Testis (tissue), 2 donors: ENCODE measurements at regions not wholly inside any gene's neighbourhood (a gene's known extent, or its start where the extent isn't known, plus 50 kb on each side); places are given as distances from the start of the nearest gene placed in this dataset.

Experiments used
- DNase-seq: peaks from one replicate; pipeline ENCODE4 v3.0.0-alpha.2; 2019
- H3K27ac ChIP-seq, 2 donors: fragments of 200-600 bp; sonication (generic); one replicate each; pipeline ENCODE4 v1.5.1; 2019
- H3K27me3 ChIP-seq: fragments of 200-600 bp; sonication (generic); one replicate; pipeline ENCODE4 v1.5.1; 2019
- H3K36me3 ChIP-seq: fragments of 200-600 bp; sonication (generic); one replicate; pipeline ENCODE4 v1.5.1; 2017; ENCODE audit warnings: low read depth; ENCODE audit errors: missing control alignments
- H3K4me1 ChIP-seq: fragments of 200-600 bp; sonication (generic); one replicate; pipeline ENCODE4 v1.5.1; 2019
- H3K4me3 ChIP-seq, 2 donors: fragments of 200-600 bp; sonication (generic); one replicate each; pipeline ENCODE4 v1.5.1; 2017 to 2019
- H3K9me3 ChIP-seq: fragments of 200-600 bp; sonication (generic); one replicate; pipeline ENCODE4 v1.5.1; 2017
- POLR2A ChIP-seq: fragments of 450-650 bp; IDR thresholded peaks from one replicate; pipeline ENCODE4 v1.6.1; 2017; ENCODE audit warnings: antibody characterized with exemption, mild to moderate bottlenecking, moderate library complexity
- WGBS, 2 donors: methylation state at CpG; one replicate each; pipeline ENCODE4 v1.1.5; 2018; 5-methylcytosine and 5-hydroxymethylcytosine counted together
- intact Hi-C: fragments of 100-400 bp; cut with DNase I; formaldehyde crosslinking; loops from one replicate; pipeline ENCODE4 v1.15.1; 2023; ENCODE audit warnings: low total_unique reads
- TF ChIP-seq, protein P1 (sequence below), 3 experiments: fragments of 450-650 bp in 2 of 3; fragments of 200-600 bp in 1 of 3; sonication (generic) in 1 of 3; IDR thresholded peaks; one replicate each; pipeline ENCODE4 v1.5.1; 2016 to 2019; ENCODE audit warnings: antibody characterized with exemption in 3 of 3, mild to moderate bottlenecking in 2 of 3, moderate library complexity in 1 of 3

DNA sequence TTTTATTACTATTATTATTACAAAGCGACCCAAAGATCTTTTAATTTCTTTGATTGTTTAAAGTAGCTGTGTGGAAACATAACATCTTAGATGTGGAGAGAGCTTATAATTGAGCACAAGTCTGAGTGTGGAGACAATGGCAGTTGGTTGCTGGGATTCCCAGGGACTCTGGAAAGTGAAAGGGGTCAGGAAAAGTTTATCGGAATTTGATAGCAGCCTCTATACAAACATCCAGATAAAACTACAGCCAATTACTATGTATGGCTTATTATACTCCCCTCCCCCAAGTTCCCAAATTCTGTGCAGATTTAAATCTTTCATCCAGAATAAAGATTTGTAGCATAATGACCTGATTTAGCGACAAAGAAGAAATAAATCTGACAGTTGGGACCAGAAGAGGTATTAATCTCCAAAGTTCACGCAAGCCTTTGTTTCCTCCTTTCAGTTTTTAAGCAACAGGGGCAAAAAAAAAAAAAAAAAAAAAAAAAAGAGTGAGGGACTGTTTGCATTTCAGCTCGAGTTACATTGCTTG, 121.4 kb upstream of the MAP3K7 start:
- Histone ChIP-seq H3K27me3 (no peaks in the 10 kb centered on the region), H3K4me3 (no peak overlapping the region), H3K36me3 (no peaks in the 10 kb centered on the region), H3K9me3 (no peaks in the 10 kb centered on the region), H3K27ac (no peak overlapping the region), H3K4me1 (no peaks in the 10 kb centered on the region)
- 71 to 77% methylated on average over 5 of the region's 5 CpGs for WGBS, 2 donors
- intact Hi-C loops: no loop called here
- TF ChIP-seq, protein P1, sequence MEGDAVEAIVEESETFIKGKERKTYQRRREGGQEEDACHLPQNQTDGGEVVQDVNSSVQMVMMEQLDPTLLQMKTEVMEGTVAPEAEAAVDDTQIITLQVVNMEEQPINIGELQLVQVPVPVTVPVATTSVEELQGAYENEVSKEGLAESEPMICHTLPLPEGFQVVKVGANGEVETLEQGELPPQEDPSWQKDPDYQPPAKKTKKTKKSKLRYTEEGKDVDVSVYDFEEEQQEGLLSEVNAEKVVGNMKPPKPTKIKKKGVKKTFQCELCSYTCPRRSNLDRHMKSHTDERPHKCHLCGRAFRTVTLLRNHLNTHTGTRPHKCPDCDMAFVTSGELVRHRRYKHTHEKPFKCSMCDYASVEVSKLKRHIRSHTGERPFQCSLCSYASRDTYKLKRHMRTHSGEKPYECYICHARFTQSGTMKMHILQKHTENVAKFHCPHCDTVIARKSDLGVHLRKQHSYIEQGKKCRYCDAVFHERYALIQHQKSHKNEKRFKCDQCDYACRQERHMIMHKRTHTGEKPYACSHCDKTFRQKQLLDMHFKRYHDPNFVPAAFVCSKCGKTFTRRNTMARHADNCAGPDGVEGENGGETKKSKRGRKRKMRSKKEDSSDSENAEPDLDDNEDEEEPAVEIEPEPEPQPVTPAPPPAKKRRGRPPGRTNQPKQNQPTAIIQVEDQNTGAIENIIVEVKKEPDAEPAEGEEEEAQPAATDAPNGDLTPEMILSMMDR (IDR thresholded peaks at IDR 0.05): no peak
- DNase-seq: no peak

DNA sequence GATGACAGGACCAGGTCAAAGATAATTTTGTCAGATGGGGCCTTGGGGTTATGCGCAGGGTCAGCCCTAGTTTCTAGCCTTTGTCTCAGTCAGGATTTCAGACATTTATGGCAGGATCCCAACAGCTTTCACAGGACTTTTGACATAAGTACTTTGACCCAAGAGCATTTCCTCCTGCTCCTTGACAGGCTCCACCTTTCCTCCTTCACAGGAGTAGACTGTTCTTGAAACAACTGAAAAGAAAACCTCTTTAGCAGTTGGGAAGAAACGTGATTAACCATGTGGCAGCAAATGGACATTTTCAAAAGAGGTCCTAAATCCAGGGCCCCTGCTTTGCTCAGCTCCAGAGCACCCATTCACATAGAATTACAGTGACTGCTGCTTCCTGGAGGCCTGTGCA, 120.4 kb upstream of the MAP3K7 start:
- intact Hi-C loops: no loop called here
- H3K27ac ChIP-seq: no peak overlapping the region
- WGBS, 2 donors: 75 to 79% methylated on average over 2 of the region's 2 CpGs
- DNase-seq: no peak
- H3K9me3 ChIP-seq: no peaks in the 10 kb centered on the region
- no peaks in the 10 kb centered on the region for H3K36me3 ChIP-seq
- no peak for TF ChIP-seq POLR2A
- TF ChIP-seq, protein P1 (IDR thresholded peaks at IDR 0.05): no peak
- no peaks in the 10 kb centered on the region for H3K4me1 ChIP-seq
- no peaks in the 10 kb centered on the region for H3K27me3 ChIP-seq
- H3K4me3 ChIP-seq: no peak overlapping the region

DNA sequence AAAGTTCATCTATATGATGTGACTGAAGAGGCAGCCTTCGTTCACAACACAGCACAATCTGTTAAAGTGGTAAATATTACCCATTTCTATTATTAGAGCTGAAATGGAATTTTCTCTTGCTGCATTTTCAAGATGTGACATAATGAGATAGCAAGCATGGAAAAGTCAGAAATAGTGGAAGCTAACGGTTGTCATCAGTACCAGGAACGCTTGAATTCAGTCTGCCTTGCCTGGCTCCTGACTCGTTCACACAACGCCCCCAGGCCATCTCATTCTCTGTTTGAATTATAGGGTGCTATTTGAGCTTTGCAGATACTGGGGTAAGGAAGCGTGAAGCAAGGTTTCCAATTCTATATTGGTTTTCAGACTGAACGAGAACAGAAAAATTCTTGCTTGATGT, 116.5 kb upstream of the MAP3K7 start:
- Histone ChIP-seq H3K27ac (no peak overlapping the region), H3K4me3 (no peak overlapping the region), H3K4me1 (no peaks in the 10 kb centered on the region), H3K27me3 (no peaks in the 10 kb centered on the region), H3K9me3 (no peaks in the 10 kb centered on the region), H3K36me3 (no peaks in the 10 kb centered on the region)
- DNase-seq: no peak
- TF ChIP-seq POLR2A: no peak
- TF ChIP-seq, protein P1 (IDR thresholded peaks at IDR 0.05): no peak
- intact Hi-C loops: no loop called here
- whole genome bisulfite sequencing, 2 donors: 85 to 92% methylated on average over 7 of the region's 7 CpGs

DNA sequence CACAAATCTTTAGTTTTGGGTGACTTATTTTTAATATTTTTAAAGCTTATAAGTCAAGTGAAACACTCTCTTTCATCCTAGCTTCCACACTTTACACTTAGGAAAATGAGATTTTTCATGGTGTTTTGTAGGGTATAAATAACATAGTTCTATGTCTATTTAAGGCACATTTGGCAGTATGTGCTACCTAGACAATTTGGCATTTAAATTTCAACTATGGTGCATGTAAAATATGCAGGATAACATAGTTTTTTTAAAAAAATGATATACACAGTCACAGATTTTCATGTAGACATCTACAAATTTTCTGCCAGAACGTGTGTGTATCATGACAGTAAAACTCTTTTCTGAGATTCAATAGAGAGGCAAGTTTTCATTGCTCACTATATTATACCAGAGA, 115.1 kb upstream of the MAP3K7 start:
- DNase-seq: no peak
- intact Hi-C loops: no loop called here
- H3K27ac ChIP-seq: no peak overlapping the region
- no peak overlapping the region for H3K4me3 ChIP-seq
- H3K9me3 ChIP-seq: no peaks in the 10 kb centered on the region
- H3K4me1 ChIP-seq: no peaks in the 10 kb centered on the region
- no peak for TF ChIP-seq POLR2A
- TF ChIP-seq, protein P1 (IDR thresholded peaks at IDR 0.05): no peak
- H3K36me3 ChIP-seq: no peaks in the 10 kb centered on the region
- WGBS, 2 donors: 86 to 91% methylated on average over 1 of the region's 1 CpG
- H3K27me3 ChIP-seq: no peaks in the 10 kb centered on the region

DNA sequence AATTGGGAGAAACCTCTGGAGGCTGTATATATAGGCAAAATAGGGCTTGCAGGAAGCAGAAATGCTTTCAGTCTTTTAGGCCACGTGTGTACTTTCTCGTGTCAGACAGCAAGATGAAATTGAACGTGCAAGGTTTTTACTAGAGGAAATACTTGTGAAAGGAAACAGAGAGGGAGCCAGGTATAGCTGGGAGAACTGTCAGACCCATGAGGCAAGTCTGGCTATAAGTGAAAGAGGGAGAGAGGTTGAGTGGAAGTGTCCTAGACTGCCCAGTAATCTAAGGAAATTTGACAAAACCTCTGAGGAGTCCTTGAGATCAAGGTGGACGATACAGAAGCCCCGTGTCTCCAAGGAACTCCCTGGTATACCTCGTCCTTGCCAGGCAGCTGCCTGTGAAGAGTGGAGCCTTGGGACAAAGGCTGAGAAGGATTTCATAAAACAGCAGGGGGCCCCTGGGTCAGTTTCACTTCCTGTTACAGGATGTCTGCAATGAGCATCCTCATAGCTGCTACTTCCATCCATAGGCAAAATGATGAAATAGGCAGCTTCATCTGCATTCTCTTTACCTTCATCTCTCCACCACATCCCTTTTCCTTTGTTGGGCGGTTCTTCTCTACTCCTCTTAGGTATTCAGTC, 114.4 kb upstream of the MAP3K7 start:
- 42 to 51% methylated on average over 7 of the region's 7 CpGs for WGBS, 2 donors
- Histone ChIP-seq H3K36me3 (no peaks in the 10 kb centered on the region), H3K4me3 (no peak overlapping the region), H3K4me1 (no peaks in the 10 kb centered on the region), H3K9me3 (no peaks in the 10 kb centered on the region), H3K27ac (no peak overlapping the region), H3K27me3 (no peaks in the 10 kb centered on the region)
- intact Hi-C loops: no loop called here
- TF ChIP-seq, protein P1 (IDR thresholded peaks at IDR 0.05): no peak
- TF ChIP-seq POLR2A: no peak
- no peak for DNase-seq
